ENCODE measurements at regions not wholly inside any gene's neighbourhood (a gene's known extent, or its start where the extent isn't known, plus 50 kb on each side); places are given as distances from the start of the nearest gene placed in this dataset.

- TF ChIP-seq CTCF (IDR thresholded peaks at IDR 0.05; ENCODE audit: low read length) (no peak), EZH2 (optimal IDR thresholded peaks at IDR 0.05; ENCODE audit: low read depth, low read length) (no peak), EZH2phosphoT487 (IDR thresholded peaks at IDR 0.05; ENCODE audit: low read length) (no peak)
Observed at GRCh38 chr2:129247751-129248150, 731.7 kb upstream of the RAB6C start.
